ENCODE measurements at regions not wholly inside any gene's neighbourhood (a gene's known extent, or its start where the extent isn't known, plus 50 kb on each side); places are given as distances from the start of the nearest gene placed in this dataset.

GRCh38 chr1:228811712-228812305 is 76.5 kb downstream of the RHOU start:
- no peaks in the 10 kb centered on the region for H3K27me3 Mint-ChIP-seq
- no peak overlapping the region for H3K4me3 Mint-ChIP-seq
- peaks cover 25% of the 10 kb centered on the region for H3K4me1 Mint-ChIP-seq (ENCODE audit: low read depth)
- no peaks in the 10 kb centered on the region for H3K36me3 Mint-ChIP-seq (ENCODE audit: low read depth)
- no peaks in the 10 kb centered on the region for H3K9me3 Mint-ChIP-seq
- no peak overlapping the region for H3K27ac Mint-ChIP-seq

DNA sequence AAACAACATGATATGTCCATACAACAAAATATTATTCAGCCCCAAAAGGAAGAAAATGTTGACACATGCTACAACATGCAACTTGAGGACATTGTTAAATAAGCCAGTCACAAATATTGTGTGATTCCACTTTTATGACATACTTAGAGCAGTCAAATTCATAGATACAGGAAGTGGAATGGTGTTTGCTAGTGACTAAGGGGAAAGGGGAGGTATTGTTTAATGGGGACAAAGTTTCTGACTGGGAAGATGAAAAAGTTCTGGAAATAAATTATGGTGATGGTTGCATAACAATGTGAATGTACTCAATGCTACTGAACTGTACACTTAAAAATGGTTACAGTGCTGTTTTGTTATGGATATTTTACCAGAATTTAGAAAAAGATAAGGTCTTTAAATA is 77.7 kb downstream of the RHOU start:
- Mint-ChIP-seq H3K27me3 (no peaks in the 10 kb centered on the region), H3K4me1 (ENCODE audit: low read depth) (peaks cover 25% of the 10 kb centered on the region), H3K9me3 (no peaks in the 10 kb centered on the region), H3K4me3 (no peak overlapping the region), H3K27ac (no peak overlapping the region), H3K36me3 (ENCODE audit: low read depth) (no peaks in the 10 kb centered on the region)

DNA sequence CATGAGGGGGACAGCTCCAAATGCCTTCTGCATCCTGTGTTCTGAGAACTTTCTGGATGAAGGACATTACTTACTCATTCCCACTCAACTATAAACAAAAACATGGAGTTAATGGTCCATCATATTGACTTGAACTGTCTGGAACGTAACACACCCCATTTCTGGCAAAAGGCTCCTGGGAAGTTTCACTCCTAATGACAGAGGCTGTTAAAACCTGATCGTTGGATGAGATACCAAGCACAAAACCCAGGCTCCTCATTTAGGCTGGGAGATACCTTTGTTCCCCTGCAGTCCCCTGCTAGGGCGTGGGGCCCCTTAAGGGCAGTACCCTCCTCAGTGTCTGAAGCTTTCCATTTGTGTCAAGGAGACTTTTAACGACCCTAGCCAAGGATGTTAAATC is 78.9 kb downstream of the RHOU start:
- Mint-ChIP-seq H3K9me3 (no peaks in the 10 kb centered on the region), H3K27ac (no peak overlapping the region), H3K4me3 (no peak overlapping the region), H3K4me1 (ENCODE audit: low read depth) (peaks cover 20% of the 10 kb centered on the region), H3K36me3 (ENCODE audit: low read depth) (no peaks in the 10 kb centered on the region), H3K27me3 (no peaks in the 10 kb centered on the region)

DNA sequence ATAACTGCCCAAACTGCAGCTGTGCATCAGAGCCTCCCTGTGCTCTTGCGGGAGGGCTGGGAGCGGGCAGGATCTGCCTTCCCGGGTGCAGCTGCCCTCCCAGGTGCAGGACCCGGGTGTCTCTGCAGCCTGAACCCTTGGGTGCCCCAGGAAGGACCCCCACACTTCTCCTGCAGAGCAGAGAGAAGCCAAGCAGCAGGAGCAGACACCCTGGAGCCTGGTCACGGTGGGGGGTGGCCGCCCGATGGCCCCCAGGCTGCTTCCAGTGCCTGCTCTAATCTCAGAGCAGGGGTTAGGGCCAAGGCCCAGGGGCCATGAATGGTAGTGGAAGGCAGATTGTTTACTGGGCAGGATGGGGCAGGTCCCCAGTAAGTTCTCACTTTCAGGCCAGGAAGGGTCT is 83.0 kb downstream of the RHOU start:
- H3K4me3 Mint-ChIP-seq = no peak overlapping the region
- no peaks in the 10 kb centered on the region for H3K9me3 Mint-ChIP-seq
- H3K27me3 Mint-ChIP-seq = no peaks in the 10 kb centered on the region
- no peaks in the 10 kb centered on the region for H3K36me3 Mint-ChIP-seq (ENCODE audit: low read depth)
- H3K4me1 Mint-ChIP-seq (ENCODE audit: low read depth) = no peaks in the 10 kb centered on the region
- no peak overlapping the region for H3K27ac Mint-ChIP-seq

- Mint-ChIP-seq H3K4me1 (ENCODE audit: low read depth) (no peaks in the 10 kb centered on the region), H3K4me3 (no peak overlapping the region), H3K27ac (no peak overlapping the region), H3K27me3 (no peaks in the 10 kb centered on the region), H3K36me3 (ENCODE audit: low read depth) (no peaks in the 10 kb centered on the region), H3K9me3 (no peaks in the 10 kb centered on the region)
These were observed 83.8 kb downstream of the RHOU start for GRCh38 chr1:228818928-228819630.

GRCh38 chr1:228821252-228821651 is 86.0 kb downstream of the RHOU start:
- Mint-ChIP-seq H3K9me3 (no peaks in the 10 kb centered on the region), H3K36me3 (ENCODE audit: low read depth) (no peaks in the 10 kb centered on the region), H3K4me1 (ENCODE audit: low read depth) (peaks cover 7% of the 10 kb centered on the region)

DNA sequence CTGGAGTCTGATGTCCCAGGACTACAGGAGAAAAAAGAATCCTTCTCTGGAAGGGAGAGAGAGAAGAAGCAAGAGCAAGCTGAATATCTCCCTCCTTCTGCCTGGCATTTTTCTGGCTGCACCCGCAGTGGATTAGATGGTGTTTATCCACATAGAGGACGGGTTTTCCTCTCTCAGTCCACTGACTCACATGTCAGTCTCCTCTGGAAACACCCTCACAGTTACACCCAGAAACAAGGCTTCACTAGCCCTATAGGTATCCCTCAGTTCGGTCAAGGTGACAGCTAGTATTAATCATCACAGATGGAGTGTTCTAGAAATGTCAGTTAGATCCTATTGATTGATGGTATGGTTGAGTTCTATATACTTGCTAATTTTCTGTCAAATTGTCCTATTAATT is 87.9 kb downstream of the RHOU start:
- Mint-ChIP-seq H3K27me3 (peaks cover 4% of the 10 kb centered on the region), H3K4me3 (no peak overlapping the region), H3K27ac (no peak overlapping the region), H3K9me3 (no peaks in the 10 kb centered on the region), H3K36me3 (ENCODE audit: low read depth) (no peaks in the 10 kb centered on the region), H3K4me1 (ENCODE audit: low read depth) (peaks cover 16% of the 10 kb centered on the region)

More at GRCh38 chr1:228821252-228821651, 86.0 kb downstream of the RHOU start:
- H3K27me3 Mint-ChIP-seq = peaks cover 4% of the 10 kb centered on the region
- H3K27ac Mint-ChIP-seq = no peak overlapping the region
- no peak overlapping the region for H3K4me3 Mint-ChIP-seq

GRCh38 chr1:228824366-228824765 is 89.1 kb downstream of the RHOU start:
- Mint-ChIP-seq H3K4me3 (no peak overlapping the region), H3K27me3 (peaks cover 4% of the 10 kb centered on the region), H3K36me3 (ENCODE audit: low read depth) (no peaks in the 10 kb centered on the region), H3K4me1 (ENCODE audit: low read depth) (peaks cover 16% of the 10 kb centered on the region), H3K9me3 (no peaks in the 10 kb centered on the region), H3K27ac (no peak overlapping the region)

- Mint-ChIP-seq H3K4me3 (no peak overlapping the region), H3K27me3 (peaks cover 4% of the 10 kb centered on the region), H3K36me3 (ENCODE audit: low read depth) (no peaks in the 10 kb centered on the region), H3K4me1 (ENCODE audit: low read depth) (peaks cover 16% of the 10 kb centered on the region), H3K9me3 (no peaks in the 10 kb centered on the region), H3K27ac (no peak overlapping the region)
These were observed 89.8 kb downstream of the RHOU start for GRCh38 chr1:228825041-228825440.

DNA sequence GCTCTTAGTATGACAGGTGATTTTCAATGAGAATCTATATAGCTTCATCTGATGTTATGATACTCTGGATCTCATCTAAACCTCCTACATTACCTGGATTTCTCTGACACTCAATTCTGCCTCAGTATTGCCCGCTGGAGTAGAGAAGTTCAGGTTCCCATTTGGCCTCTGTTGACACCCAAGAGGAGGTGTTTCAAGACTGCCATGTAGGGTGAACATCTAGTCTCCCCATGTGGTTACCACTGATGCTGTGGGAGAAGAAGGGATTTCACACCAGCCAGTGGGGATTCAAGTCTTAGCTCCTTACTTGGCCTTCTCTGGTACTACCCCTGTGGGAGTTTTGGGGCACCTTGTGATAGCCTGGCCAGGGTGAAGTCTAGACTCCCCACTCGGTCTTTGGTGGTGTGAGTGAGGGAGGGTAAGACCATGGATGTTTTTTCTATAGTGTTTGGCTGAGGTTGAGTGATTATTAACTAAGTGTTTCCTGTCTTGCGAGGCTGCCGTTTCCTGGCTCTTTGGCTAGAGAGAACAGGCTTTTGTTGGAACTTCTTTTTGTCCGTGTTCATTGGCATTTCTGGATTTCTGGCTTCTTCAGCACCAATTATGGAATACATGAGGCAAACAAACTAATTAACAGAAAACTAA is 90.7 kb downstream of the RHOU start:
- Mint-ChIP-seq H3K27ac (no peak overlapping the region), H3K36me3 (ENCODE audit: low read depth) (no peaks in the 10 kb centered on the region), H3K4me3 (no peak overlapping the region)

GRCh38 chr1:228827019-228827418 is 91.7 kb downstream of the RHOU start:
- peaks cover 21% of the 10 kb centered on the region for H3K4me1 Mint-ChIP-seq (ENCODE audit: low read depth)
- H3K27me3 Mint-ChIP-seq = peaks cover 4% of the 10 kb centered on the region
- H3K4me3 Mint-ChIP-seq = no peak overlapping the region
- no peaks in the 10 kb centered on the region for H3K36me3 Mint-ChIP-seq (ENCODE audit: low read depth)
- no peaks in the 10 kb centered on the region for H3K9me3 Mint-ChIP-seq
- H3K27ac Mint-ChIP-seq = no peak overlapping the region

More for the DNA sequence above, 90.7 kb downstream of the RHOU start:
- no peaks in the 10 kb centered on the region for H3K9me3 Mint-ChIP-seq
- H3K4me1 Mint-ChIP-seq (ENCODE audit: low read depth) = peaks cover 18% of the 10 kb centered on the region
- peaks cover 4% of the 10 kb centered on the region for H3K27me3 Mint-ChIP-seq

- Mint-ChIP-seq H3K27ac (no peak overlapping the region), H3K4me1 (ENCODE audit: low read depth) (peaks cover 21% of the 10 kb centered on the region), H3K4me3 (no peak overlapping the region), H3K36me3 (ENCODE audit: low read depth) (no peaks in the 10 kb centered on the region), H3K9me3 (no peaks in the 10 kb centered on the region), H3K27me3 (peaks cover 4% of the 10 kb centered on the region)
These were observed 92.9 kb downstream of the RHOU start for GRCh38 chr1:228828151-228828550.

DNA sequence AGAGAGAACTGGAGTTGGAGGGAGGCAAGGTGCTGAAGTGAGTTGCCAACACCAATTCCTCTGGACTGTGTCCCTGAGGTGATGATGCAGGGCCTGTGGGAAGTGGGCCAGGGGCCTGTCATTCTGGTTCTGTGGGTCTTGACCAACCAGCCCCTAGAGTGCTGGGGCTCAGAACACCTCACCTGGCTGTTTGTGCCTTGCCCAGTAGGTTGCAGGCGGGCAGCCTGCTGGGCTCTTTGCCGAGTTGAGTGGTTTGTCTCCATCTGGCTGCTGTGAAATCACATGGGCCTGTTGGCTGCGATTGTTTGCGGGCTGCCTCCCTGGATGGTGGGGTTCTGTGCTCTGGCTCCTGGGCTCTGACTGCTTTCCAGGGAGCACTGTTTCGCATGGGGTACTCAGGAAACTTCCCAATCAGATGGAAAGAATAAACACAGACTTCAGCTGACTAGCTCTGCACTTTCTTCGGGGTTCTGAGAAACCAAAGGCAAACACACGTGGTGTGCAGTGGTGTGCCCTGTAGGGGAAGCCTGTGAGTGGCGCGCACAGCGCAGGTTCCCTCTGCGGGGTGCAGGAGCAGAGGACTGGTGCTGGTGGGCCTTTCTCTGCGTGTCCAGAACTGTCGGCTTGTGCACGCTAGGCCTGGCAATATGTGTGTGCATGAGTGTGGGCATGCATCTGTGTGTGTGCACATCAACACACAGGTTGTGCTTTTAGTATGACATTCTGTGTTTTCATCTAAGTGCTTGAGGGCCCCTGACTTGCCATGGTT is 95.1 kb downstream of the RHOU start:
- Mint-ChIP-seq H3K4me1 (ENCODE audit: low read depth) (peaks cover 21% of the 10 kb centered on the region), H3K27me3 (peaks cover under 1% of the 10 kb centered on the region), H3K9me3 (no peaks in the 10 kb centered on the region), H3K36me3 (ENCODE audit: low read depth) (no peaks in the 10 kb centered on the region), H3K27ac (no peak overlapping the region), H3K4me3 (no peak overlapping the region)

DNA sequence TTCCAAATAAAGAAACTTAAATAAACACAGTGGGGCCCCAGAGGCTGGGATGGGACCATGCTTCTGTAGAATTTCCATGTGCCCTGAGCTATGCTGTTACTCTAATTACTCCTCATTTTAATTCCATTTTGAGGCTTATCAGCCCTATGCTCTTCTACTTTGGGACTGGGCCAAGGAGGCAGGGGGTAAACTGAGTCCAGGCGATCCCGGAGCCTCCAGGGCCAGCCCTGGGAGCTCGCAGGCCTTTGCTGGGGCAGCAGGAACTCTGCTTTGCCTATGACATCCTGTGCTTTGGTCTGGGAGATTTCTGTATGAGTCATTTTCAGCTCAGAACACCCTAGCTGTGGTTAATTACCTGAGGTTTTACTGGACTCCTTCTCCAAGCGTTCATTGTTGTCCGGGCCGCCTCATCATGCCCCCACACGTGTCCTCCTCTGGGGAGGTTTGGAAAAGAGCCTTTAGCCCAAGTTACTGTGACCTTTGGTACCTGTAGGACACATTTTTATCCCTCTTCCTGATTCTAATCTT is 95.7 kb downstream of the RHOU start:
- H3K4me3 Mint-ChIP-seq = no peak overlapping the region
- no peaks in the 10 kb centered on the region for H3K27me3 Mint-ChIP-seq
- H3K36me3 Mint-ChIP-seq (ENCODE audit: low read depth) = no peaks in the 10 kb centered on the region
- no peak overlapping the region for H3K27ac Mint-ChIP-seq
- H3K9me3 Mint-ChIP-seq = no peaks in the 10 kb centered on the region
- H3K4me1 Mint-ChIP-seq (ENCODE audit: low read depth) = peaks cover 16% of the 10 kb centered on the region
